ENCODE measurements at regions not wholly inside any gene's neighbourhood (a gene's known extent, or its start where the extent isn't known, plus 50 kb on each side); places are given as distances from the start of the nearest gene placed in this dataset.

DNA sequence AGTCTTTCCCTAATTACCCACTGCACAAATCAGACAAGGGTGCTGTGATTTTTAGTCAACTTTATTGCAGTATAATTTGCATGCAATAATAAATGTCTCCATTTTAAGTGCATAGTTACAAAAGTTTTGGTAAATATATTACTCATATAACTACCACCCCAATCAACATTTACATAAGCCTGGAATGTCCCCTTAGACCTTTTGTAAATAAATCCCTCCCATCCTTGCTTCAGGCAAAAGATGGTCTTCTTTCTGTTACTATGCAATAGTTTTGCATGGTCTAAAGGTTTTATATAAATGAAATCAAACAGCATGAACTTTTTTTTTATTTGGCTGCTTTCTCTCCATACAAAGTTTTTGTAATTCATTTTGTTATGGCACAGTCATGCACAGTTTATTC lies 235.4 kb downstream of the PYDC2 start:
- no peak for TF ChIP-seq ZNF514 (tag by site-specific recombination; IDR thresholded peaks at IDR 0.05)
- TF ChIP-seq, protein P1, sequence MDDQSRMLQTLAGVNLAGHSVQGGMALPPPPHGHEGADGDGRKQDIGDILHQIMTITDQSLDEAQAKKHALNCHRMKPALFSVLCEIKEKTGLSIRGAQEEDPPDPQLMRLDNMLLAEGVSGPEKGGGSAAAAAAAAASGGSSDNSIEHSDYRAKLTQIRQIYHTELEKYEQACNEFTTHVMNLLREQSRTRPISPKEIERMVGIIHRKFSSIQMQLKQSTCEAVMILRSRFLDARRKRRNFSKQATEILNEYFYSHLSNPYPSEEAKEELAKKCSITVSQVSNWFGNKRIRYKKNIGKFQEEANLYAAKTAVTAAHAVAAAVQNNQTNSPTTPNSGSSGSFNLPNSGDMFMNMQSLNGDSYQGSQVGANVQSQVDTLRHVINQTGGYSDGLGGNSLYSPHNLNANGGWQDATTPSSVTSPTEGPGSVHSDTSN (CRISPR knock-in tag; IDR thresholded peaks at IDR 0.05): no peak
- TF ChIP-seq ZFP37 (tag by site-specific recombination; IDR thresholded peaks at IDR 0.05): no peak
- TF ChIP-seq, protein P2, sequence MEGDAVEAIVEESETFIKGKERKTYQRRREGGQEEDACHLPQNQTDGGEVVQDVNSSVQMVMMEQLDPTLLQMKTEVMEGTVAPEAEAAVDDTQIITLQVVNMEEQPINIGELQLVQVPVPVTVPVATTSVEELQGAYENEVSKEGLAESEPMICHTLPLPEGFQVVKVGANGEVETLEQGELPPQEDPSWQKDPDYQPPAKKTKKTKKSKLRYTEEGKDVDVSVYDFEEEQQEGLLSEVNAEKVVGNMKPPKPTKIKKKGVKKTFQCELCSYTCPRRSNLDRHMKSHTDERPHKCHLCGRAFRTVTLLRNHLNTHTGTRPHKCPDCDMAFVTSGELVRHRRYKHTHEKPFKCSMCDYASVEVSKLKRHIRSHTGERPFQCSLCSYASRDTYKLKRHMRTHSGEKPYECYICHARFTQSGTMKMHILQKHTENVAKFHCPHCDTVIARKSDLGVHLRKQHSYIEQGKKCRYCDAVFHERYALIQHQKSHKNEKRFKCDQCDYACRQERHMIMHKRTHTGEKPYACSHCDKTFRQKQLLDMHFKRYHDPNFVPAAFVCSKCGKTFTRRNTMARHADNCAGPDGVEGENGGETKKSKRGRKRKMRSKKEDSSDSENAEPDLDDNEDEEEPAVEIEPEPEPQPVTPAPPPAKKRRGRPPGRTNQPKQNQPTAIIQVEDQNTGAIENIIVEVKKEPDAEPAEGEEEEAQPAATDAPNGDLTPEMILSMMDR (tag by site-specific recombination; IDR thresholded peaks at IDR 0.05): no peak
- TF ChIP-seq ZNF670 (tag by site-specific recombination; IDR thresholded peaks at IDR 0.05; ENCODE audit: low read depth): no peak
- TF ChIP-seq BCL11B (tag by site-specific recombination; IDR thresholded peaks at IDR 0.05; ENCODE audit: low read depth): no peak
- TF ChIP-seq ZNF121 (tag by site-specific recombination; IDR thresholded peaks at IDR 0.05): no peak
- no peak for TF ChIP-seq ZNF843 (tag by site-specific recombination; IDR thresholded peaks at IDR 0.05)
- no peak for TF ChIP-seq OVOL3 (tag by site-specific recombination; IDR thresholded peaks at IDR 0.05)
- no peak for TF ChIP-seq ZBTB8A (tag by site-specific recombination; IDR thresholded peaks at IDR 0.05)
- no peak for TF ChIP-seq ZNF600 (tag by site-specific recombination; IDR thresholded peaks at IDR 0.05)
- no peak for TF ChIP-seq BCL11A (tag by site-specific recombination; IDR thresholded peaks at IDR 0.05; ENCODE audit: low read depth)
- TF ChIP-seq ZNF785 (tag by site-specific recombination; IDR thresholded peaks at IDR 0.05): no peak

All from HEK293 (cell line).